ENCODE measurements at regions not wholly inside any gene's neighbourhood (a gene's known extent, or its start where the extent isn't known, plus 50 kb on each side); places are given as distances from the start of the nearest gene placed in this dataset.
"Not testable (repeated sequence)": the region's sequence is repeated elsewhere in the genome, so short reads cannot be mapped to it uniquely, and the experiment has no call there.

GRCh38 chr7:10780400-10780747 lies 193.3 kb upstream of the PHF14 start:
- H3K9me2 ChIP-seq (replicated peaks; ENCODE audit: insufficient read depth), result no peaks in the 10 kb centered on the region
- H3K79me2 ChIP-seq, result no peaks in the 10 kb centered on the region
- TF ChIP-seq EZH2 (IDR thresholded peaks at IDR 0.05; ENCODE audit: borderline replicate concordance) (no peak), EZH2phosphoT487 (IDR thresholded peaks at IDR 0.05; ENCODE audit: low read depth, severe bottlenecking, unreplicated experiment) (no peak), CTCF (IDR thresholded peaks at IDR 0.05; ENCODE audit: poor library complexity) (no peak)
- no peaks in the 10 kb centered on the region for H4K20me1 ChIP-seq (ENCODE audit: insufficient read depth, poor library complexity, severe bottlenecking)
- no peak for DNase-seq (ENCODE audit: low spot score)
- H3K27ac ChIP-seq, result no peak overlapping the region
- no peaks in the 10 kb centered on the region for H3K4me1 ChIP-seq (ENCODE audit: insufficient read depth)
- no peak overlapping the region for H3K4me2 ChIP-seq
- WGBS (ENCODE audit: low lambda C conversion rate, missing lambda C conversion rate), result 85% methylated on average over 7 of the region's 7 CpGs
- H2AFZ ChIP-seq, result no peak overlapping the region
- H3K4me3 ChIP-seq, result no peak overlapping the region
- H3K9me3 ChIP-seq (ENCODE audit: low read depth), result no peaks in the 10 kb centered on the region
- H3K27me3 ChIP-seq, result no peaks in the 10 kb centered on the region
- H3K36me3 ChIP-seq (replicated peaks; ENCODE audit: insufficient read depth, low read depth), result no peaks in the 10 kb centered on the region

GRCh38 chr7:10786976-10787375 lies 186.7 kb upstream of the PHF14 start:
- 71% methylated on average over 9 of the region's 9 CpGs for WGBS (ENCODE audit: low lambda C conversion rate, missing lambda C conversion rate)
- H3K4me2 ChIP-seq; H2AFZ ChIP-seq; H3K9me3 ChIP-seq (ENCODE audit: low read depth); H3K36me3 ChIP-seq (replicated peaks; ENCODE audit: insufficient read depth, low read depth); H3K4me3 ChIP-seq; H3K9me2 ChIP-seq (replicated peaks; ENCODE audit: insufficient read depth); H3K4me1 ChIP-seq (ENCODE audit: insufficient read depth); DNase-seq (ENCODE audit: low spot score); H4K20me1 ChIP-seq (ENCODE audit: insufficient read depth, poor library complexity, severe bottlenecking); H3K27me3 ChIP-seq; H3K79me2 ChIP-seq; H3K27ac ChIP-seq: not testable (repeated sequence)

- Histone ChIP-seq H4K20me1 (ENCODE audit: insufficient read depth, poor library complexity, severe bottlenecking) (no peaks in the 10 kb centered on the region), H3K9me2 (replicated peaks; ENCODE audit: insufficient read depth) (no peaks in the 10 kb centered on the region), H3K36me3 (replicated peaks; ENCODE audit: insufficient read depth, low read depth) (no peaks in the 10 kb centered on the region), H3K9me3 (ENCODE audit: low read depth) (no peaks in the 10 kb centered on the region), H2AFZ (no peak overlapping the region), H3K27me3 (no peaks in the 10 kb centered on the region), H3K4me3 (no peak overlapping the region), H3K79me2 (no peaks in the 10 kb centered on the region), H3K4me1 (ENCODE audit: insufficient read depth) (no peaks in the 10 kb centered on the region), H3K4me2 (no peak overlapping the region), H3K27ac (no peak overlapping the region)
- DNase-seq (ENCODE audit: low spot score), result no peak
- 85% methylated on average over 2 of the region's 2 CpGs for WGBS (ENCODE audit: low lambda C conversion rate, missing lambda C conversion rate)
- TF ChIP-seq EZH2 (IDR thresholded peaks at IDR 0.05; ENCODE audit: borderline replicate concordance), result no peak
- no peak for TF ChIP-seq CTCF (IDR thresholded peaks at IDR 0.05; ENCODE audit: poor library complexity)
- no peak for TF ChIP-seq EZH2phosphoT487 (IDR thresholded peaks at IDR 0.05; ENCODE audit: low read depth, severe bottlenecking, unreplicated experiment)
These were observed 184.5 kb upstream of the PHF14 start for GRCh38 chr7:10789170-10789569.

GRCh38 chr7:10790910-10791309 lies 182.8 kb upstream of the PHF14 start:
- no peaks in the 10 kb centered on the region for H3K36me3 ChIP-seq (replicated peaks; ENCODE audit: insufficient read depth, low read depth)
- H3K27me3 ChIP-seq, result no peaks in the 10 kb centered on the region
- H2AFZ ChIP-seq, result no peak overlapping the region
- no peaks in the 10 kb centered on the region for H3K4me1 ChIP-seq (ENCODE audit: insufficient read depth)
- no peak overlapping the region for H3K27ac ChIP-seq
- no peak overlapping the region for H3K4me3 ChIP-seq
- H3K79me2 ChIP-seq, result no peaks in the 10 kb centered on the region
- H3K4me2 ChIP-seq, result no peak overlapping the region
- 92% methylated on average over 3 of the region's 3 CpGs for WGBS (ENCODE audit: low lambda C conversion rate, missing lambda C conversion rate)
- no peaks in the 10 kb centered on the region for H3K9me3 ChIP-seq (ENCODE audit: low read depth)
- no peaks in the 10 kb centered on the region for H3K9me2 ChIP-seq (replicated peaks; ENCODE audit: insufficient read depth)
- TF ChIP-seq EZH2phosphoT487 (IDR thresholded peaks at IDR 0.05; ENCODE audit: low read depth, severe bottlenecking, unreplicated experiment) (no peak), CTCF (IDR thresholded peaks at IDR 0.05; ENCODE audit: poor library complexity) (no peak), EZH2 (IDR thresholded peaks at IDR 0.05; ENCODE audit: borderline replicate concordance) (no peak)
- no peaks in the 10 kb centered on the region for H4K20me1 ChIP-seq (ENCODE audit: insufficient read depth, poor library complexity, severe bottlenecking)
- no peak for DNase-seq (ENCODE audit: low spot score)

Measured in hepatocyte (in vitro differentiated cells).